ENCODE measurements at regions not wholly inside any gene's neighbourhood (a gene's known extent, or its start where the extent isn't known, plus 50 kb on each side); places are given as distances from the start of the nearest gene placed in this dataset.
A peak's percentile ranks its signal among the peaks of the same experiment; 100 is the strongest.

- DNase-seq (ENCODE audit: low read depth in 3 of 3), result no peak
Measured at GRCh38 chr13:84230568-84230967, 348.3 kb upstream of the SLITRK1 start.

DNA sequence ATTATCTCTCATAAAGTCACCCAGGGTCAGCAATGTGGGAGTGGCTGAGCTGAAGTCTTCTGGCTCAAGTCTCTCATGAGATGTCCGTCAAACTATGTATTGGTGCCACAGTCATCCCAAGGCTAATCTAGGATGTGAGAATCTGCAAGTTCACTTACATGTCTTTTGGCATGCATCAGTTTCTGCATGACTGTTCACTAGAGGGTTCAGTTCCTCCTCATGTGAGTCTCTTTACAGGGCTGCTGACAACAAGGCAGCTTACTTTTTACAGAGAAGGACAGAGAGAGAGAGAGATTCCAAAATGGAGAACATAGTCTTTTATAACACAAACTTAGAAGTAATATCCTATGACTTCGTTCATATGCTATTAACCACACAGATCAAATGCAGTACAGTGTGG is 328.8 kb upstream of the SLITRK1 start:
- DNase-seq (ENCODE audit: low read depth in 3 of 3), result no peak

DNA sequence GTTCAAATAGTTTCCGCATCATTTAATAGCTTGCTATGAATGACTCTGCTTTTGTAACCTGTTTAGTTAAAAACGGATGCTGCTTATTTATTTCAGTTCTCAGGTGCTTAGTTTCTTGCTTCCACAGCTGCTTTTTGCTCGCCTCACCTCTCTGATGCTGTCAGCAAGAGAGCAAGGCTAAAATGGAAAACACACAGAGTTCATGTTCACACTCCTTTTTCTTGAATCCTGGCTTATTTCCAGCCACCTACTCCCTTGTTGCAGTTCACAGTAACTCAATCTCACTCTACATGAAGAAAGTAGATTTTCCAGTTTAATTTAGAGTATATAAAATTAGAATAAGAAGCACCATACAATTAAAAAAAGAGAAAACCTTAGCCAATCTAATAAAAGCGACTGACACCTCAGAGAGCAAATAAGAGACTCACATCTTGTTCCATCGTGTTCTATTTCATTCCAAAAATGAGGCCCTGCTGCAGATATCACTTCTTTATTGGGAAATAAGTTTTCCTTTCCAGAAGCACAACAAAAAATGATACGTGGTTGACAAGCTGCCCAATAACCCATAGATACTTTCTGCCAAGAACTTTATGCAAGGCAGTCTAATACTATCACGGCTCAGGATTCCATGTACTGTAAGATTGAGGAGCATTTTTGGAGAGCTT is 326.1 kb upstream of the SLITRK1 start:
- no peak for DNase-seq (ENCODE audit: low read depth in 3 of 3)

- DNase-seq (ENCODE audit: low read depth in 3 of 3), result no peak
Measured at GRCh38 chr13:84207509-84207908, 325.2 kb upstream of the SLITRK1 start.

- no peak for DNase-seq (ENCODE audit: low read depth in 3 of 3)
Measured at GRCh38 chr13:84200971-84201370, 318.7 kb upstream of the SLITRK1 start.

DNA sequence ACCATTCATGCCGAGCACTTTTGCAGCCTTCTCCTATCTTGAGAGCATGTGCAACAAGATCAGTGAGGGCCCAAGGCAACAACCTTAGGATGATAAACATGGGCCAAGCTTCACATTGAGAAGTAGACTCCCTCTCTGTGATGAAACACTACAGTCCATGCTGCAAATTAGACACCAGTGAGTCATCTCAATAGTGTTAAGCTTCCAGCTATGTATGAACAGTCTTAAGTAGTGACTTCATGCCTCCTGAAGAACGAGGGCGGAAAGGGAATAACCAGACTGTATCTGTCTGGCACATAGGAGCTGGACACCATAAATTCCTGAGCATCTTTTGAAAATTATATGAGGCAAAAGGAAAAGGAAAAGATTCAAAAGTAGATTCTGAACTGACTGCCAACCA is 309.9 kb upstream of the SLITRK1 start:
- no peak for DNase-seq (ENCODE audit: low read depth in 3 of 3)

DNA sequence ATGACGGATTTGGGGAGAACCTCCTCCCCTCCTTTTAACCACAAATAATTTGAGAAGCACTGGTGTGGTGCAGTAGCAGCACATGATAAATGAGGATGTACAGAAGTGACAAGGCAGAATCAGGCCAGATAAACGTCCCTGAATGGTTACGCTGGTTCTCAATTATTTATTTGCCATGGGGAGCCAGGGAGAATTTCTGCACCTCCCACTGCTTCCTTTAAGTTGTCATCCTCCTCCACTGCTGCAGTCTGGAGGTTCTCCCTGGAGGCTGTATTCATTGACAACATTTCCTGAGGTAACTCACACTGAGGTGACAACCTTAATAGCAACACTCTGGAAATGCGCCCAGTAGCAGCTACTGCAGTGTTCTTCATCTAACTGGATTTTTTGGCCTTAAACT is 308.9 kb upstream of the SLITRK1 start:
- no peak for DNase-seq (ENCODE audit: low read depth in 3 of 3)

DNA sequence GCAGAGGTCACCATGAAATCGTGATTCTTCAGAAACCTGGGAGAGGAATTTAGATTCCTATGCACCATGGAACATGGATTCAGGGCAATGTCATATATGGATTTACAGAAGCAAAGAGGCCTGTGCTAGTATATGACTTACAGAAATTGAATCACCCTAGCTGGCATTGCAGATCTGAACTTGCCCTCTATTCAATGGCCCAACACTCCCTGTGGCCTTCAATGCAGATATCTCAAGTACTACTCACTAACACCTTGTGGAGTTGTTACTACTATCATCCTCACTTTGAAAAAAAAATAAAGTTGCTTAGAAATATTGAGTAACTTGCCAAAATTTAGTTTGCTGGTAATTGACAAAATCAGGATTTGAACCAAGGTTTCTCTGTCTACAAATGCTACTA is 305.4 kb upstream of the SLITRK1 start:
- DNase-seq (ENCODE audit: low read depth in 3 of 3), result no peak

DNA sequence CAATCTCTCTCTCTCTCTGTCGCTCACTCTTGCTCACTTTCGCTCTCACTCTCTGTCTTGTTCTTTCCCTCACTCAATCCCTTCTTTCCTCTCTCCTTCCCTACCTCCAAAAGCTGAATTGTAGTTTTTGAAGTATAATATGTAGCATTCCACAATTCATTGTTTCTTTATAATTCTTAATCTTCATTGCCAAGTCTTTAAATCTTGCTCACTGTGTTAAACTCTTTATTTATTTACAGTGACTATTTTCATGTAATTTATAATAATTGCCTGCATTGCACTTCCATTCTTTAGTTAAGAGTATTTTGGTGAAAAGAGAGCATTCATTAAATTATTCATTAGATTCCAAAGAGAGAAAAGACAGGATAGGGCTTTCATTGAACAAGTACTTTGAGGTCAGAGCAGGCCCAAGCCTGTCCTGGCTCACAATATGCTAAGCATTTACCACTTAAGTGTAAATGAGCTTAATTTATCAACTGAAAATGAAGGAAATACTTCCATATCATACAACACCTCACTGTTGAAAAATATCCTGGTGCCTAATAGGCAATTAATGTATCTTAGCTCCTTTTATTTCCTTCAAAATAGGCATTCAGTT is 257.4 kb upstream of the SLITRK1 start:
- no peak for DNase-seq (ENCODE audit: low read depth in 3 of 3)

DNA sequence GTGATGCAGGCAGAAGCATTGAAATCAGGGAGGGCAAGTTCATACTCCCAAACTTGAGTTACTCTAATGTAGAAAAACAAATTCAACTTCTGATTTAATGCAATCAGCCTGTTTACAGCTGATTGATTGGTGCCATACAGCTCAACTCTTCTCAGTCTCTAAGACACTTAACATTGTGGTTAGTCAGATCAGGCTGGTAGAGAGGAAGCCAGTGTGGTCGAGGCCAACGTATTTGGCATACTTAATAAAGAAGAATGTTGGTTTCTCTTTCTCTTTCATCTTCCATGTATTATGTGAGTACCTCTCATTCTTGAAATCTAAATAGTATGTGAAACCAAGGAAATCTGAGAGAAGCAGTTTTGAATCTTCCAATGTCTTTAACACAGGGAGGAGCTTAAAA is 255.0 kb upstream of the SLITRK1 start:
- peak in 1 of 3 donors; percentile 31 for DNase-seq (ENCODE audit: low read depth in 3 of 3)

- DNase-seq (ENCODE audit: low read depth in 3 of 3), result no peak
Measured at GRCh38 chr13:84136582-84136981, 254.3 kb upstream of the SLITRK1 start.

DNA sequence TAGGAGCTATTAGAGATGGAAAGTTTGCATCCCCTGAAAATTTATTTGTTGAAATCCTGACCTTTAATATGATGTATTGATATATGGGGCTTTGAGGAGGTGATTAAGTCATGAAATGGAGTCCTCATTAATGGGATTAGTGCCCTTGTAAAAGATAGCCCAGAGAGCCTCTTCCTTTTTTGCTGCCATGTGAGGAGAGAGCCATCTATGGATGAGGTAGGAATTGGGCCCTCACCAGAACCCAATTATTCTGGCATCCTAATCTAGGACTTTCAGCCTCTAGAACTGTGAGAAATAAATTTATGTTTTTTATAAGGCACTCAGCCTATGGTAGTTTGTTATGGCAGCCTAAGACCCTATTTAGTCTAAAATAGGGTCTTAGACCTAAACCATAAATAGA is 250.2 kb upstream of the SLITRK1 start:
- DNase-seq (ENCODE audit: low read depth in 3 of 3), result no peak

- no peak for DNase-seq (ENCODE audit: low read depth in 3 of 3)
Measured at GRCh38 chr13:84131249-84131648, 249.0 kb upstream of the SLITRK1 start.

DNA sequence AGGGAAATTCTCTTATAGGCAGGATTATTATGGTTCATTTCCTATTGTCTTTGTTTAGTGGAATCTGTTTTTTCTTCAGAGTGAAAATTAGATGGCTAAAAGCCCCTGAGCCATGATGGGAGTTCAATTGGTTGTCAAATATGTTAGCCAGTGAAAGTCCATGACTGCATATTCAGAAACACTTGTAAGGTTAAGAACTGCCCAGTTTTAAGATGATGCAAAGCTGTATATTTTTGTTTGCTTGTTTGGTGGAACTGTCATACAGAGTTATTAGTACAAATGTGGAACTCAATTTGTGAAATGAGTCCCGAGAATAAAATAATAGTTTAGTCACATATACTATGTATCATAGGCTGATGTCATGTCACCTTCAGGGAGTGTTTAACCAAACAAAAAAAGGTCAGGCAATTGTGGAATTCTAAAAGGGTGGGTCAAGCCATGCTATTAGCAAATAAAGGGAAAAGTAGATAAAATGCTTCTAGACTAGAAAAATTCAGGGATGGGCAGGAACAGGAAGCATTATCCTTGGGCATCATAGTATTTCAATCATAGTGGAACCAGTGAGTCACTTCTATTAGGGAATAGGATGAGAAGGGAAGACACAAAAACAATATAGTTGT is 248.3 kb upstream of the SLITRK1 start:
- DNase-seq (ENCODE audit: low read depth in 3 of 3), result no peak

GRCh38 chr13:84129966-84130365 is 247.7 kb upstream of the SLITRK1 start:
- no peak for DNase-seq (ENCODE audit: low read depth in 3 of 3)

DNA sequence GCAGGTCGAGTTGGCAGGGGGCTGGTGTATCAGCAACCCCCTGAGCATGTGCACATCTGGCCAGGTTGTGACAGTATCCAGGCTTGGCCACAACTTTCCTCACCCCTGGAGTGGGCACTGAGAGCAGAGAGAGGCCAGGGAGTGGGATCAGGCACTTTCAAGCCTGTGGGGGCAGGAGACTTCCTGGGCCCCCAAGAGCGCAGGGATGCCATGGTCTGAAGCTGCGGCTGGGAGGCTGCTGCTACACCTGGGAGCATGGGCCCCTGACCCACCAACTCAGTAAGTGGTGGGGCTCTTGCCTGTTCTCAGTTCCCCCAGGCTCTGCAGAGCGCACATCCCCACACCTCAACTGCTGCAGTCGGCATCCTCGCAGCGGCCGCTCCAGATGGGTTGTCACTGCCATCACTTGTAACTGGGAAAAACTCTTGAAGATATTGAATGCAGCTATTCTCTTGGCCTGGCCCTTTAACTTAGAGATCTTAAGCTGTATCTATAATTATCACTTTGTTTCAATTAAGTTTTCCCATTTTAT is 245.4 kb upstream of the SLITRK1 start:
- no peak for DNase-seq (ENCODE audit: low read depth in 3 of 3)

GRCh38 chr13:84126671-84127171 is 244.4 kb upstream of the SLITRK1 start:
- DNase-seq (ENCODE audit: low read depth in 3 of 3), result no peak

- no peak for DNase-seq (ENCODE audit: low read depth in 3 of 3)
Measured at GRCh38 chr13:84121456-84121855, 239.2 kb upstream of the SLITRK1 start.

DNA sequence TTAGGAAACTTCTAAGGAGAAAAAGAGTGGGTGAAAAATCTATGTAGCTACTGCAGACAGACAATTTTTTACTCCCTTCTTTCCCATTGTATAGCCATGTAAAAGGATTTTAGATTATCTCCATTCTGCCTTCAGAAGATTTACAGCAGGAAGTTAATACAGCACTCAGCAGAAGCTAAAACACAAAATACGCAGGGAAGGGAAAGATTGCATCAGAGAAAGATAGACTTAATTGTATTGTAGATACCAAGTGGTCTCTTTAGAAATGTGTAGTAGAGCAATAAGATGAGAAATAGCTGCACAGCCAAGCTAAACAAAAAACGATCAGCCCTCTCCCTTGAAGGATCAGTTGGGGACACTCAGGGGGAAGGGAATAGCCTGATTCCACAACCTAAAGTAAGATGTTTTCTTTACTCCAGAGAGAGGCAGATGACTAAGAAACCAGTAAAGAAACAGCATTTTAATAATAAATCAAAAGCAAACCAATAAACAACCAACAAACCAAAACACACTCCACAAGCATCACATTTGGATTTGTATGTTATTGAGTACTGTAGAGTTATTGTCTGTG is 236.7 kb upstream of the SLITRK1 start:
- no peak for DNase-seq (ENCODE audit: low read depth in 3 of 3)

- DNase-seq (ENCODE audit: low read depth in 3 of 3), result no peak
Measured at GRCh38 chr13:84098273-84098672, 216.0 kb upstream of the SLITRK1 start.

DNA sequence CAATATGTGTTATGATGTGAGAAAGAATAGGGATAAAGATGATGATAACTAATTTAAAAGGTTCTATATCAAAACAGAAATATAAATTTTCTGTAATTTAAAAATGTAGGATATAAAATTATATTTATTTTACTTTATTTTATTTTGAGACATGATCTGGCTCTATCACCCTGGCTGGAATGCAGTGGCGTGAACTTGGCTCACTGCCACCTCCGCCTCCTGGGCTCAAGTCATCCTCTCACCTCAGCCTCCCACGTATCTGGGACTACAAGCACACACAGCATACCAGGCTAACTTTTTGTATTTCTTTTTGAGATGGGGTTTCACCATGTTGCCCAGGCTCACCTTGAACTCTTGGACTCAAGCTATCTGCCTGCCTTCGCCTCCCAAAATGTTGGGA is 214.9 kb upstream of the SLITRK1 start:
- DNase-seq (ENCODE audit: low read depth in 3 of 3), result no peak

DNA sequence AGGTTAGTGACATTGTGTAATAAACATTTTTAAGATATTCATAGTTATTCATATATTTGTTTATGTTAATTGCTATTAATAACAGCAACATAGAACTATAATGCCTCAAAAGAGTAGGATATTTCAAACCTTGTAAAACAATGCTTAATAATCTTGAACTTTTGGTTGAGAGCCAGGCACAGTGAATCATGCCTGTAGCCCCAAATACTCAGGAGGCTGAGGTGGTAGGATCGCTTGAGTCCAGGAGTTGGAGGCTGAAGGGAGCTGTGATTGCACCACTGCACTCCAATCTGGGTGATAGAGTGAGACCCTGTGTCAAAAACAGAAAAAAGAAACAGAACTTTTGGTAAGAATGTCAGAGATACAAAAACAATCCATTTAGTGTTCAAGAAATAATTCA is 213.9 kb upstream of the SLITRK1 start:
- no peak for DNase-seq (ENCODE audit: low read depth in 3 of 3)

DNA sequence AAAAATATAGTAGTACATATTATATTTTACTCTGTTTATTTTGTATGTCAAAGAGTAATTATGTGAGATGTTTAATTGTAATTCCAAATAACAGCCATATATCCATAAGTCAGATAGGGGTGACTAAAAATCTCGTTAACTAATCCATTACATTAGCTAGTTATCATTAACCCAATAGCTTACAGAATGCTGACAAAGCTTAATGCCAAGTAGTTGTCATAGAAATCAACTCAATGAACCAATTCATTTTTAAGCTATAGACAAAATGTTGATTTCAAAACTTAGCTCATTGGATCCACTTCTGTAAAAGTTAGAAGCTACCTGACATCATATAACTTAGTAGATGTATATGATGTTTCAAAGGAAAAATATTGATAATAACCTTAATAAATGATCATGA is 206.7 kb upstream of the SLITRK1 start:
- no peak for DNase-seq (ENCODE audit: low read depth in 3 of 3)
